ENCODE measurements at regions not wholly inside any gene's neighbourhood (a gene's known extent, or its start where the extent isn't known, plus 50 kb on each side); places are given as distances from the start of the nearest gene placed in this dataset.

- no peak for TF ChIP-seq CTCF (IDR thresholded peaks at IDR 0.05)
- no peak for TF ChIP-seq POLR2A (IDR thresholded peaks at IDR 0.05)
Measured at GRCh38 chr18:56469582-56469981, 168.8 kb downstream of the TXNL1 start.
